HG03558 (cell line): ENCODE measurements at regions not wholly inside any gene's neighbourhood (a gene's known extent, or its start where the extent isn't known, plus 50 kb on each side); places are given as distances from the start of the nearest gene placed in this dataset.
"Not testable (repeated sequence)": the region's sequence is repeated elsewhere in the genome, so short reads cannot be mapped to it uniquely, and the experiment has no call there.

Experiments used
- ATAC-seq: cut with Tn5 transposase; IDR thresholded peaks from one replicate; pipeline ENCODE4 v1.9.1; 2021; ENCODE audit warnings: moderate number of reproducible peaks; ENCODE audit not compliant: unreplicated experiment; ENCODE audit errors: extremely low read depth

DNA sequence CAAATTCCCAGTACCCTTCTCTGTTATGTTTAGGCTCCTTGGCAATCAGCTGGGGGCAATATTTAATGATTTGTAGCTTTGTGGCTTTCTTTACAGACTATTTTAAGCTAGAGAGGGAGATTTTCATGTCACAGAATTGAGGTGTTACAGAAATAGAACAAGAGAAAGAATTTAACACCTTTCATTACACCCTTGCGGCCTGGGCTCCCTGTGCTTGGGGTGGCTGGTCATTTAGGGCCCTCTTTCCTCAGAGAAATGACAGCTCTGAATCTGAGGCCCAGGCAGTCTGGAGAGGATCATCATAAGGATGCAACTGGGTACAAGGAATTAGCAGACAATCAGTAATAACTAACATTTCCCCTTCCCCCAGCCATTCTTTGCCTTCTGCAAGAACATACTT, 104.5 kb upstream of the INTU start:
- no peak for ATAC-seq

DNA sequence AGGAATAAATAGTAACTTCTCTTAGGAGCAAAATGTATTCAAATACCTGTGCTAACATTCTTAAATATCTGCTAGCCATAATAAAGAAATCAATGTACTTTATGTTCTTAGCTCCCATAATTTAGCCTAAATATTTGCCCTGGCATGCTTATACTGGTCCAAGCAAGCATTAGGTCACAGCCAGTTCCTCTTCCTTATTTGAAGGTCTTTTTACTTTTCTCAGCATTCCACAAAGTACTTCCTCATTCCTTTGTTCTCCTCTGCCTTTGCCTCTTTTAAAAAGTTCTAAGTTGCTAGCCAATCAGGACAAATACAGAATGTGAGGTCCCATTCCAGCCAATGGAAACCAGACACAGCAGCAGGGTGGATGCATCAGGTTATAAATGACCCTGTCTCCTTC, 102.9 kb upstream of the INTU start:
- ATAC-seq = not testable (repeated sequence)

GRCh38 chr4:127533028-127533700, 99.6 kb upstream of the INTU start:
- no peak for ATAC-seq

DNA sequence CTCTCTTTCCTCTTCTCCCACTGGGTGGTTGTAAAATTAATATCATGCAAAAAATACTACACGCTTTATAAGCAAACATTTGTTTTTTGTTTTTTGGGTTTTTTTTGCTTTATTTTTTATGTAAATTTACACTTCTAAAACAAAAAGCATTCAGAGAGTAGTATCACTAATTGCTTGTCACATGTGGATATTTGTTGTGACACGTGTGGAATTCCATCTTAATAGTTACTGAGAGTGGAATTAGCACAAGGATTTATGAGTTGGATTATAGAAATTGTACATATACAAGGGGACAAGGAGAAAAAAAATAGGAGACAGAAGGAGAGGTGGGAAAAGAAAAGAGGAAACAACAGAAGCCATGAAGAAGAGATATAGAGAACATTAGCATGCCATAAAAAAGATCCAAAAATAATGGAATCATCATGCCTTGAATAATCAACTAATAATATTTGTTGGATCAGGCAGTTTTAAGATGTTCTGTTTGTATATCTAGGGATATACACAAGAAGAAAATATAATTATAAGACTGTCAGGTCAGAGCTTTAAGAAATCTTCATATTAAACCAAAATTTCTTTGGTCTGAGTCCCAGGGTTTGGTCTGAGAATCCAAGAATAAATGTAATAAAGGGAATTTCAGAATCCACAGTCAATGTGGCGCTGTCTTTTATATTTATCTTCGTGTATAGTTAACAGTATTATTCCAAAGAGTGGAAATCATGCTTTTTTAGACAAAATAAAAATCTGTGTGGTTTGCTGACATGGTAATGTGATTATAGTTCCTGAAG, 98.5 kb upstream of the INTU start:
- ATAC-seq = no peak

DNA sequence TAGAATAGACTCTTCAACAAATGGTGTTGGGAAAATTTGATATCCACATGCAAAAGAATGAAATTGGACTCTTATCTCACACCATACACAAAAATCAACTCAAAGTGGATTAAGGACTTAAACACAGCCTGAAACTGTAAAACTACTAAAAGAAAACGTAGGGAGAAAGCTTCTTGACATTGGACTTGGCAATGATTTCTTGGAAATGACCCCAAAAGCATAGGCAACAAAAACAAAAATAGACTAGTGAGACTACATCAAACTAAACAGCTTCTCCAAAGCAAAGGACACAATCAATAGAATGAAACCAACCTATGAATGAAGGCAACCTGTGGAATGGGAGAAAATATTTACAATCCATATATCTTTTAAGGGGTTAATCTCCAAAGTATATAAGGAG, 94.7 kb upstream of the INTU start:
- no peak for ATAC-seq

- no peak for ATAC-seq
These were observed 92.2 kb upstream of the INTU start for GRCh38 chr4:127540497-127541025.

DNA sequence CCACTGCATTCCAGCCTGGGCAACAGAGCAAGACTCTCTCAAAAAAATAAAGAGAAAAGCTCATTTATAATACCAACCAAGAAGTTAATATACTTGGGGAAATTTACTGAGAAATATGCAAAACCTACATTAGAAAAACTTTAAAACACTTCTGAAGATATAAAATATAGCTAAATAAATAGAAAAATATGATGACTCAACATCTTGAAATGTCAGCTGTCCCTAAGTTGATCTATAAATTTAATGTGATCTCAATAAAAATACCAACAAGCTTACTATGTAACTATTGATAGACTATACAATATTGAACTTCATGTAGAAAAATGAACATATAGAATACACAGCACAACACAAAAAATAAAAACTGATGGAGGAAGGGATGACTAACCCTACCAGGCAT, 87.5 kb upstream of the INTU start:
- no peak for ATAC-seq

DNA sequence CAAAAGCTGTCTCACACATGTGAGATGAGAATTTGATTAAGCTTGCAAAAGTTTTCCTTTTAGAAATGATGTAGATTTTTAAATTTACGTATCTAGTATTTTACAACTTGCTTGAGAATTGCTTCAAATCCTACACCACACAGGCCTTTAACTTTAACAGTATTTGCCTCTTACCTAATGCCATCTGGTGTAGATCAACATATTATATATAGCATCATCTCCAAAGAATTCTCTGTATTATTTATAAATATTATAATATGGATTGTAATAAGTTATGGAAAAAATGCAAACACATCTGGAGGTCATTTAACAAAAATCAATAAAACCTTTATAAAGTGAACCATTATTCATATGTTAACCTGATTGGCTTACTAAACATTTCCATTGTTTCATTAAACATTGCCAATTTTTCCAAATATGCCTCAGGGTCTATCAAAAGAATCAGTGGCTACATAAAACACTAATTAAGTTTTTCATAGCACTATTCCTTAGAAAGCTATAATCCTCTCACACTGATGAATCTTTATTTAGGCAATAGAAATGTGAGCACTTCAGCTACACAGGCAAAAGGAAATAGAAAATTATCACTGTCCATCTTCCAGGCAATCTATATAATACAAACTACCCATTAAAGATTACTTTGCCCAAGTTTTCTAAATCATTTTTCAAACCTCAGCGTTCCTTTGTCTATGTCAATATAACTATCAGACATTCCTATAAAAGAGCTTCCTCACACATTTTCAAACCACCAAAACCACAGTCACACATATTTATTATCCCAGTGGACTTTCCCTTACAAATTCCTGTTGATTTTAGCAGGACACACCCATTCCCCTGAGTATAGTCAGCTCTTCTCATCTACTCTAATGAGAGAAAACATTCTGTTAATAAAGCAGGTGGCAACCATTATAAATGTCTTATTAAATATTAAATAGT, 83.5 kb upstream of the INTU start:
- no peak for ATAC-seq

DNA sequence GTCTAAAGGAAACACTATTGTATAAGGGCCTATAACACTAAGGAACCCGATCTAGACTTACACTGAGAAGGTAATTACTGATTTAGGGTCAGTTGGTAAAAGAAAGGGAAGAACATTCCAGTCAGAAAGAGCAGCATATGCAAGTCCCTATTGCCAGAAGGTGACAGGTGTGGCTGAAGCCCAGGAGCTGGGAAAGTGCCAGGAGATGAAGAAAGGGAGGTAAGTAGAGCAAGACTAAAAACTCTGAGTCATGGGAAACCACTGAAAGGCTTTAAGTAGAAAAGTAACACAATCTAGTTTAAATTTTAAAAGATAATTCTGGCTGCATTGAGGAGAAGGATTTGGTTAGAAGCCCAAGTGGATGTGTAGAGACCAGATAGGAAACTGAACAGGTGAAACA, 77.7 kb upstream of the INTU start:
- ATAC-seq = no peak

DNA sequence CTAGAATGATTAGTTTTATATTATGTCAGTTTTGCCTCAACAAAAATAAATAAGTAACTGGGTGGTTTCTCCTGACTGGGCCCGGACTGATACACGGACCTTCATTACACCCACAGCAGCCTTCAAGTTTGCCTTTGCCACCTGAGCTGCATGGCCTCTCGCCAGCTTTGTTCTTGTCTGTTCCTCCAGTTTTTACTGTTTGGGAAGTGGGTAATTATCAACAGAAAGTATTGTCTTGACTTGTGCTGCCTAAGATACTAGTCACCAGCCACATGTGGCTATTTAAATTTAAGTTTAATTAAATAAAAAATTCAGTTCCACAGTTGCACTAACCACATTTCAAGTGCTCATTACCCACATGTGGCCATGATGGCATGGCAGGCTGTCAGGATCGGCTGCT, 74.7 kb upstream of the INTU start:
- ATAC-seq = no peak

DNA sequence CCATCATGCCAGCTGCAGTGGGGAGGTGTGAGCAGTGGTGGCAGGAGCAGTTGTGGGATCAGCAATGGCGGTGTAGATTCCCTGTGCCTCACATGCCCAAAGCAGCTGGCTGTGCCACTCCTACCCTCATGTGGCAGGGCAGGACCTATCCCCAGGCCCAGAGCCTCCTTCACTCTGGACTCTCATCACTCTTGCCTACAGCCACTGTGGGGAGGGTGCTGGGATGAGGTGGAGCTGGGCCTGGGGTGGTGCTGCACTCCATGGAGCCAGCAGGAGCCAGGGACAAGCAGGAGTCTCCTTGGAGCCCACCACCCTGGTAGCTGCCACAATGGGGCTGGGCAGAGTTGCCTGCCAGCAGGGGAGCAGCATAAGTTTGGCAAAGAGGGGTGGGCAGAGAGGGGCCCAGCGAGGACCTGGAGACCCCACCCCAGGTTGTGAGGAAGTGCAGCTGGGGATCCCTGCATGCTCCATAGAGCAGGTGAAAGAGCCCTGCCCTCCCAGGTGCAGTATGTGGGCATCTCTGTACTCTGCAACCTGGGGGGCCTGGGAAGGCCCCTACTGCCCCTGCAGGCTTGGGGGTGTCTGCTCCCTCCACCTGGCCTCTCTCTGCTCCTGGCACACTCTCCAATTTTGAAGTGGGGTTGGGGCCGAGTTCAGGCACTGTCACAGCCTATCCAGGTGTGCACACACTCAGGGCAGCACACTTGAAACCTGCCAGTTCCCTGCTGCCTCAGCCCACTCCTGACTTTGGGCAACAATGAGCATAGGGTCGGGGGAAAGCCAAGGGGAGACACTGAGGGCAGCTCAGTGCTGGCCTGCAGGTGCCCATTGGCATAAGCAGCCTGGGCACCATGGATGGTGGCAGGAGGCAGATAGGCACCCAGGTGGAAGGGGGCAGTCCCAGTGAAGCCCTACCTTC, 74.0 kb upstream of the INTU start:
- no peak for ATAC-seq

DNA sequence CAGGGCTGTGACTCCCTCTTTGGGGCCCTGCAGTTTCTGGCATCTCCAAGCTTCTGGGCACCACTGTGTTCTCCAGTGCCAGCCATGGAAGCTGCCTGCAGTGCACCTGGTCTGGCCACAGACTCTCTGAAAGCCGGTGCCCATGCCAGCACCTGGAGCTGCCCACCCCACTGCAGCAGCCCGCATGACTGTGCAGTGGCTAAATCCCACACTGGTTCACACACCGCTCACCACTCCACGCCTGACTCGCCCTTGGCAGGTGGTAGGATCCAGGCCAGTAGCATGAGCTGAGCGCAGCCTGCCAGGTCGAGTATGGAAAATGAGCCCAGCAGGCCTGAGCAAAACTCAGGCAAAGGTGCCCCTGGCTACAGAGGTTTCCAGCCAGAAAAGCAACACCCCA, 72.8 kb upstream of the INTU start:
- no peak for ATAC-seq

DNA sequence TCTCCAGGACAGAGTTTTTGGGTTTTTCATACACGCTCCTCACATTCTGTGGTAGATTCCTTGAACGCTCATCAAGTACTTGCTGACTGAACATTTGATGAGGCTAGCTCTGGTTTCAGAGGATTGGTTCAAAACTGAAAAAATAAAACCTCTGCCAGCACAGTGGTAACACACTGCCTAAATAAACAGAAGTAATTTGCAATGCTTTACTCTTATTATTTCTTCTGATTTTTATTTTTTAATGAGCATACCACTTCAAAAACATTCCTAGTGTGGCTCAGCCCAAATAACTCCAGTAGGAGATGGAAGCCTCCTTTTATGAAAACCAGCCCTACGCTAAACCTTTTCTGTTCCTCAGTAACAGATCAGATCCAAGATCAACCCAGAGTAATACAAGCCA, 72.0 kb upstream of the INTU start:
- no peak for ATAC-seq

- no peak for ATAC-seq
These were observed 58.1 kb upstream of the INTU start for GRCh38 chr4:127574643-127575042.

GRCh38 chr4:127575888-127576287, 56.9 kb upstream of the INTU start:
- no peak for ATAC-seq

DNA sequence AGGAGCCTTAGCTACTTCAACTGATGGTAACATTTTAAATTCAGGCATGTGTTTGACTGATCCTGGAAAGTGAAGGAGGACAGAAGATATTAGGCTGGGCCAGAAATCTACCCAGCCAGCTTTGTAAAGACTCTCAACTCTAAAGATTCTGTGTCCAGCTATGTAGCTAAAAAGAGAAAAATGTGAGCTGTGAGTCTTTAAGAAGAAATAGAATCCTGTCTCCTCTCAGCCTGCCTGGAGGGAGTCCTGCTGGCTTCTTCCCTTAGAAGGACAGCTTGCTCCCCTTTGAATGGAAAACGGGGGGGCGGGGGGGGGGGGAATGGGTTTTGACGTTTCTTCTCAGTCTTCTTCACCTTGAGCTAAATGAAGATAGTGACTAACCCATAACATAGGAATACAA, 54.3 kb upstream of the INTU start:
- no peak for ATAC-seq

- no peak for ATAC-seq
These were observed 53.8 kb upstream of the INTU start for GRCh38 chr4:127578967-127579366.

DNA sequence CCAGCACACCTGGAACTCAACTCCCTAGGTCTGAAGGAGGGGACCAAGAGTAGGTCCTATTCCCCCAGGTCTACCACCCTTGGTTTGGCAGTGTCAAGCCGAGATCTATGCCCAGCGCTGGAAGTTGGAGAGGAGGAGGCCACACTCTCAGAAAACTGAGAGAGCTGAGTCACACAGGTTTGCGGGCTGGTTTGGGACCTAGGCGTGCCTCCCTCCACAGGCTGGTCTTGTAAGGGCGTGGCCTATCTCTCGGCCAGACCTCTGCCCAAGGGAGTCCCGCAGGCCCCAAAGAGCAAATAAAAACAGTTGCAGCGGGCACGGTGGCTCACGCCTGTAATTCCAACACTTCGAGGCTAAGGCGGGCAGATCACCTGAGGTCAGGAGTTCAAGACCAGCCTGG, 52.9 kb upstream of the INTU start:
- ATAC-seq = no peak

DNA sequence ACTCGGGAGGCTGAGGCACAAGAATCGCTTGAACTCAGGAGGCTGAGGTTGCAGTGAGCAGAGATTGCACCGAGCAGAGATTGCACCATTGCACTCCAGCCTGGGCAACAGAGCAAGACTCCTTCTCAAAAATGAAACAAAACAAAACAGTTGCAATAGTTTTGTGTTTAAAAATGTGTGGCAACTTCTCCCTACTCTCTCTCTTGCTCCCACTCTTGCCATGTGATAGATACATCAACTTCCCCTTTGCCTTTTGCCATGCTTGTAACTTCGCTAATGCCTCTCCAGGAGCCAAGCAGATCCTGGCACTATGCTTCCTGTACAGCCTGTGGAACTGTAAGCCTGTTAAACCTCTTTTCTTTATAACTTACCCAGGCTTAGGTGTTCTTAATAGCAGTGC, 52.5 kb upstream of the INTU start:
- no peak for ATAC-seq

DNA sequence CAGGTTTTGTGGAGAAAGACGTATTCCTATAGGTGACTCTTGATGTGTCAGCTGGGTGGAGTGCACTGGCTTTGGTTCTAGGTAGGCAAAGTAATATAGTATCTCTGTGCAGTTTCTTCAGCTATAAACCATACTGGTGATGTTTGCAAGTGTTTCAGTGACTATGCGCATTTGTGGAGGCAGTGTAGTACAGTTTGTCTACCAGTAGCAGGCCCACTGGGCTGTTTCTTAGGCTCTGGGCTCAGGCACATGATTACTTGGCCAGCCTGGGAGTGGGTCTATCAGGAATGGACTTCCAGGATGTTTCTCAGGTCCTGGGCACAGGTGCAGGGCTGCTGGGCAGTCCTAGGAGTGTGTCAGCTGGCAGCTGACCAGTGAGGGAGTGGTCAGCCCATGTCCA, 51.9 kb upstream of the INTU start:
- ATAC-seq = no peak
